Astrocyte (in vitro differentiated cells and primary cell): ENCODE measurements at regions not wholly inside any gene's neighbourhood (a gene's known extent, or its start where the extent isn't known, plus 50 kb on each side); places are given as distances from the start of the nearest gene placed in this dataset.

Experiments
- DNase-seq: peaks from one replicate; pipeline ENCODE4 v3.0.0-alpha.2; 2010; ENCODE audit warnings: low read depth
- FAIRE-seq: peaks from 2 replicates; lab custom pipeline; 2011; peaks lifted over from hg19 to GRCh38; lab: Jason Lieb, UNC
- H2AFZ ChIP-seq: 2 replicates; pipeline ENCODE4 v1.6.0; 2012; ENCODE audit warnings: low read depth, low read length, inconsistent platforms
- H3K27ac ChIP-seq: 2 replicates; pipeline ENCODE4 v1.5.1; 2011; ENCODE audit warnings: low read depth, low read length, inconsistent platforms
- H3K27me3 ChIP-seq: 2 replicates; pipeline ENCODE4 v1.6.0; 2011; ENCODE audit warnings: low read length, inconsistent platforms; ENCODE audit not compliant: insufficient read depth
- H3K36me3 ChIP-seq: 2 replicates; pipeline ENCODE4 v1.5.1; 2011; ENCODE audit warnings: low read length, inconsistent platforms; ENCODE audit not compliant: insufficient read depth
- H3K4me1 ChIP-seq: 2 replicates; pipeline ENCODE4 v1.5.1; 2011; ENCODE audit warnings: low read length, inconsistent platforms; ENCODE audit not compliant: insufficient read depth
- H3K4me2 ChIP-seq: 2 replicates; pipeline ENCODE4 v1.6.0; 2012; ENCODE audit warnings: low read length, inconsistent platforms
- H3K4me3 ChIP-seq: 2 replicates; pipeline ENCODE4 v1.5.1; 2011; ENCODE audit warnings: low read depth, mild to moderate bottlenecking, low read length, inconsistent platforms; ENCODE audit not compliant: insufficient read depth
- H3K79me2 ChIP-seq: 2 replicates; pipeline ENCODE4 v1.6.0; 2012; ENCODE audit warnings: mild to moderate bottlenecking, low read length, inconsistent platforms; ENCODE audit not compliant: insufficient read depth
- H3K9ac ChIP-seq: 2 replicates; pipeline ENCODE4 v1.6.0; 2012; ENCODE audit warnings: mild to moderate bottlenecking, low read length, inconsistent platforms
- H3K9me3 ChIP-seq: 2 replicates; pipeline ENCODE4 v1.5.1; 2012; ENCODE audit warnings: low read depth, mild to moderate bottlenecking, low read length, inconsistent platforms; ENCODE audit not compliant: insufficient read depth
- H4K20me1 ChIP-seq: 2 replicates; pipeline ENCODE4 v1.6.0; 2012; ENCODE audit warnings: low read length, inconsistent platforms; ENCODE audit not compliant: insufficient read depth
- H3K27ac Mint-ChIP-seq: one replicate; pipeline ENCODE4 v1.8.0; 2021; ENCODE audit warnings: mild to moderate bottlenecking, mixed read lengths; ENCODE audit not compliant: unreplicated experiment
- H3K27me3 Mint-ChIP-seq: one replicate; pipeline ENCODE4 v1.8.0; 2021; ENCODE audit warnings: low read depth, mixed read lengths; ENCODE audit not compliant: unreplicated experiment
- H3K36me3 Mint-ChIP-seq: one replicate; pipeline ENCODE4 v1.8.0; 2021; ENCODE audit warnings: low read depth, mixed read lengths; ENCODE audit not compliant: unreplicated experiment
- H3K4me1 Mint-ChIP-seq: one replicate; pipeline ENCODE4 v1.8.0; 2021; ENCODE audit warnings: low read depth, mixed read lengths; ENCODE audit not compliant: unreplicated experiment
- H3K4me3 Mint-ChIP-seq: one replicate; pipeline ENCODE4 v1.8.0; 2021; ENCODE audit warnings: mild to moderate bottlenecking, moderate library complexity, mixed read lengths; ENCODE audit not compliant: unreplicated experiment
- H3K9me3 Mint-ChIP-seq: one replicate; pipeline ENCODE4 v1.8.0; 2021; ENCODE audit warnings: mild to moderate bottlenecking, mixed read lengths; ENCODE audit not compliant: unreplicated experiment
- CTCF ChIP-seq: IDR thresholded peaks from 2 replicates; pipeline ENCODE4 v1.5.1; 2011; ENCODE audit warnings: low read depth, mild to moderate bottlenecking, inconsistent platforms, low read length, moderate library complexity; ENCODE audit not compliant: insufficient read depth
- EZH2 ChIP-seq: IDR thresholded peaks from 2 replicates; pipeline ENCODE4 v1.6.1; 2012; ENCODE audit warnings: mild to moderate bottlenecking, low read length, inconsistent platforms; ENCODE audit not compliant: insufficient read depth

- Histone ChIP-seq H3K4me2 (no peak overlapping the region), H3K27me3 (no peaks in the 10 kb centered on the region), H3K9me3 (no peaks in the 10 kb centered on the region), H4K20me1 (no peaks in the 10 kb centered on the region), H2AFZ (no peak overlapping the region), H3K36me3 (no peaks in the 10 kb centered on the region), H3K9ac (no peak overlapping the region), H3K4me3 (no peak overlapping the region), H3K4me1 (no peaks in the 10 kb centered on the region), H3K27ac (no peak overlapping the region), H3K79me2 (no peaks in the 10 kb centered on the region)
- TF ChIP-seq EZH2 = no peak
- no peak overlapping the region for H3K27ac Mint-ChIP-seq
- DNase-seq (no peak), FAIRE-seq (no peak)
- no peaks in the 10 kb centered on the region for H3K36me3 Mint-ChIP-seq
- H3K9me3 Mint-ChIP-seq = no peaks in the 10 kb centered on the region
- H3K27me3 Mint-ChIP-seq = peaks cover 20% of the 10 kb centered on the region
- peaks cover 24% of the 10 kb centered on the region for H3K4me1 Mint-ChIP-seq
- no peak overlapping the region for H3K4me3 Mint-ChIP-seq
These were observed 221.2 kb downstream of the DMRT2 start for GRCh38 chr9:1271367-1271766.

- H3K27me3 ChIP-seq = no peaks in the 10 kb centered on the region
- no peaks in the 10 kb centered on the region for H3K79me2 ChIP-seq
- peaks cover 20% of the 10 kb centered on the region for H3K27me3 Mint-ChIP-seq
- H3K27ac ChIP-seq = no peak overlapping the region
- no peaks in the 10 kb centered on the region for H3K9me3 ChIP-seq
- H3K9ac ChIP-seq = no peak overlapping the region
- H3K4me3 Mint-ChIP-seq = no peak overlapping the region
- FAIRE-seq (no peak), DNase-seq (no peak)
- no peak overlapping the region for H2AFZ ChIP-seq
- no peak for TF ChIP-seq EZH2
- TF ChIP-seq CTCF = no peak
- H4K20me1 ChIP-seq = no peaks in the 10 kb centered on the region
- no peak overlapping the region for H3K4me2 ChIP-seq
- H3K4me1 ChIP-seq = no peaks in the 10 kb centered on the region
- H3K4me1 Mint-ChIP-seq = peaks cover 23% of the 10 kb centered on the region
- H3K36me3 Mint-ChIP-seq = no peaks in the 10 kb centered on the region
- H3K27ac Mint-ChIP-seq = no peak overlapping the region
- no peaks in the 10 kb centered on the region for H3K36me3 ChIP-seq
- no peak overlapping the region for H3K4me3 ChIP-seq
- no peaks in the 10 kb centered on the region for H3K9me3 Mint-ChIP-seq
These were observed 221.6 kb downstream of the DMRT2 start for GRCh38 chr9:1271786-1272185.

GRCh38 chr9:1272488-1272887 lies 222.3 kb downstream of the DMRT2 start:
- no peak for DNase-seq
- no peak overlapping the region for H3K9ac ChIP-seq
- no peaks in the 10 kb centered on the region for H4K20me1 ChIP-seq
- no peak overlapping the region for H3K4me3 ChIP-seq
- no peaks in the 10 kb centered on the region for H3K36me3 ChIP-seq
- no peaks in the 10 kb centered on the region for H3K27me3 ChIP-seq
- Mint-ChIP-seq H3K4me3 (no peak overlapping the region), H3K27ac (no peak overlapping the region), H3K36me3 (no peaks in the 10 kb centered on the region), H3K9me3 (no peaks in the 10 kb centered on the region), H3K27me3 (peaks cover 15% of the 10 kb centered on the region), H3K4me1 (peaks cover 17% of the 10 kb centered on the region)
- no peaks in the 10 kb centered on the region for H3K4me1 ChIP-seq
- no peak for TF ChIP-seq CTCF
- TF ChIP-seq EZH2 = no peak
- H3K4me2 ChIP-seq = no peak overlapping the region
- H2AFZ ChIP-seq = no peak overlapping the region
- H3K9me3 ChIP-seq = no peaks in the 10 kb centered on the region
- H3K79me2 ChIP-seq = no peaks in the 10 kb centered on the region
- no peak for FAIRE-seq
- H3K27ac ChIP-seq = no peak overlapping the region
